HFFc6 (cell line): ENCODE measurements at regions not wholly inside any gene's neighbourhood (a gene's known extent, or its start where the extent isn't known, plus 50 kb on each side); places are given as distances from the start of the nearest gene placed in this dataset.

Source experiments
- DNase-seq: peaks from one replicate; pipeline ENCODE4 v3.0.0-alpha.2; 2018
- H3K27ac Mint-ChIP-seq: 2 replicates; pipeline ENCODE4 v1.8.0; 2020; ENCODE audit warnings: mild to moderate bottlenecking, mixed read lengths
- H3K27me3 Mint-ChIP-seq: 2 replicates; pipeline ENCODE4 v1.8.0; 2021; ENCODE audit warnings: mild to moderate bottlenecking, moderate library complexity, mixed read lengths; ENCODE audit not compliant: insufficient read depth
- H3K36me3 Mint-ChIP-seq: 2 replicates; pipeline ENCODE4 v1.8.0; 2021; ENCODE audit warnings: low read depth, mixed read lengths
- H3K4me1 Mint-ChIP-seq: 2 replicates; pipeline ENCODE4 v1.8.0; 2020; ENCODE audit warnings: low read depth, mixed read lengths
- H3K4me3 Mint-ChIP-seq: 2 replicates; pipeline ENCODE4 v1.8.0; 2020; ENCODE audit warnings: mild to moderate bottlenecking, moderate library complexity, mixed read lengths
- H3K9me3 Mint-ChIP-seq: 2 replicates; pipeline ENCODE4 v1.8.0; 2020; ENCODE audit warnings: mild to moderate bottlenecking, mixed read lengths
- CTCF ChIP-seq: fragments of 200-600 bp; sonication (generic); IDR thresholded peaks from 2 replicates; pipeline ENCODE4 v1.5.0; 2021; ENCODE audit warnings: antibody characterized with exemption, mild to moderate bottlenecking

GRCh38 chr5:57680686-57681085 lies 198.1 kb upstream of the ACTBL2 start:
- no peak for TF ChIP-seq CTCF
- Mint-ChIP-seq H3K27ac (no peak overlapping the region), H3K9me3 (no peaks in the 10 kb centered on the region), H3K4me3 (no peak overlapping the region), H3K4me1 (0 out of 2 replicates have a peak, but pooled peaks cover 7% of the 10 kb centered on the region), H3K27me3 (peaks cover 6% of the 10 kb centered on the region), H3K36me3 (no peaks in the 10 kb centered on the region)
- no peak for DNase-seq

- H3K9me3 Mint-ChIP-seq, result no peaks in the 10 kb centered on the region
- H3K27ac Mint-ChIP-seq, result no peak overlapping the region
- TF ChIP-seq CTCF, result no peak
- H3K4me1 Mint-ChIP-seq, result 0 out of 2 replicates have a peak, but pooled peaks cover 7% of the 10 kb centered on the region
- no peaks in the 10 kb centered on the region for H3K36me3 Mint-ChIP-seq
- H3K4me3 Mint-ChIP-seq, result no peak overlapping the region
- peaks cover 6% of the 10 kb centered on the region for H3K27me3 Mint-ChIP-seq
- DNase-seq, result no peak
These were observed 194.6 kb upstream of the ACTBL2 start for GRCh38 chr5:57677235-57677634.

GRCh38 chr5:57676222-57677098 lies 193.8 kb upstream of the ACTBL2 start:
- no peaks in the 10 kb centered on the region for H3K9me3 Mint-ChIP-seq
- no peak overlapping the region for H3K4me3 Mint-ChIP-seq
- peaks cover 6% of the 10 kb centered on the region for H3K27me3 Mint-ChIP-seq
- H3K36me3 Mint-ChIP-seq, result no peaks in the 10 kb centered on the region
- no peak for TF ChIP-seq CTCF
- 0 out of 2 replicates have a peak, but pooled peaks cover 7% of the 10 kb centered on the region for H3K4me1 Mint-ChIP-seq
- no peak for DNase-seq
- no peak overlapping the region for H3K27ac Mint-ChIP-seq

GRCh38 chr5:57675236-57675635 lies 192.6 kb upstream of the ACTBL2 start:
- Mint-ChIP-seq H3K27me3 (peaks cover 3% of the 10 kb centered on the region), H3K4me3 (no peak overlapping the region), H3K4me1 (0 out of 2 replicates have a peak, but pooled peaks cover 7% of the 10 kb centered on the region), H3K36me3 (no peaks in the 10 kb centered on the region), H3K27ac (no peak overlapping the region), H3K9me3 (no peaks in the 10 kb centered on the region)
- no peak for TF ChIP-seq CTCF
- DNase-seq, result no peak

GRCh38 chr5:57671371-57671770 lies 188.8 kb upstream of the ACTBL2 start:
- no peaks in the 10 kb centered on the region for H3K27me3 Mint-ChIP-seq
- DNase-seq, result no peak
- no peak overlapping the region for H3K4me3 Mint-ChIP-seq
- no peaks in the 10 kb centered on the region for H3K9me3 Mint-ChIP-seq
- TF ChIP-seq CTCF, result no peak
- no peaks in the 10 kb centered on the region for H3K36me3 Mint-ChIP-seq
- no peaks in the 10 kb centered on the region for H3K4me1 Mint-ChIP-seq
- H3K27ac Mint-ChIP-seq, result no peak overlapping the region
